Lung (tissue), 11 donors: ENCODE measurements at regions not wholly inside any gene's neighbourhood (a gene's known extent, or its start where the extent isn't known, plus 50 kb on each side); places are given as distances from the start of the nearest gene placed in this dataset.

Experiments used
- ATAC-seq: fragments of 200-7000 bp; cut with Tn5 transposase; one replicate; pipeline ENCODE4 v1.9.1; 2020; ENCODE audit warnings: moderate number of reproducible peaks; ENCODE audit not compliant: insufficient read depth, low FRiP score
- DNase-seq, 3 donors: peaks; one replicate each; pipeline ENCODE4 v3.0.0-alpha.2; 2013 to 2017
- H3K27ac ChIP-seq, 2 donors: one replicate each; pipeline ENCODE4 v1.5.1; 2013; ENCODE audit warnings: mild to moderate bottlenecking in 2 of 2, moderate library complexity in 2 of 2, control low read depth in 1 of 2, inconsistent platforms in 1 of 2, low read depth in 1 of 2, low read length in 1 of 2
- H3K27me3 ChIP-seq, 3 donors: one replicate each; pipeline ENCODE4 v1.5.1; 2013; ENCODE audit warnings: low read length in 2 of 3; ENCODE audit not compliant: control insufficient read depth in 3 of 3, insufficient read depth in 3 of 3
- H3K36me3 ChIP-seq, 4 donors: one replicate each; pipeline ENCODE4 v1.5.1; 2013; ENCODE audit warnings: low read length in 4 of 4, mild to moderate bottlenecking in 1 of 4, moderate library complexity in 1 of 4; ENCODE audit not compliant: control insufficient read depth in 4 of 4, insufficient read depth in 4 of 4
- H3K4me1 ChIP-seq, 5 donors: one replicate each; pipeline ENCODE4 v1.5.1; 2013; ENCODE audit warnings: low read length in 5 of 5, mild to moderate bottlenecking in 2 of 5, moderate library complexity in 1 of 5; ENCODE audit not compliant: control insufficient read depth in 5 of 5, insufficient read depth in 5 of 5
- H3K4me3 ChIP-seq: one replicate; pipeline ENCODE4 v1.5.1; 2013; ENCODE audit warnings: mild to moderate bottlenecking, control low read depth, moderate library complexity
- H3K9ac ChIP-seq, 2 donors: one replicate each; pipeline ENCODE4 v1.5.1; 2013; ENCODE audit warnings: low read length in 2 of 2, control low read depth in 1 of 2; ENCODE audit not compliant: insufficient read depth in 1 of 2
- H3K9me3 ChIP-seq, 4 donors: one replicate each; pipeline ENCODE4 v1.5.1; 2013; ENCODE audit warnings: low read length in 3 of 4, mild to moderate bottlenecking in 1 of 4, moderate library complexity in 1 of 4; ENCODE audit not compliant: control insufficient read depth in 4 of 4, insufficient read depth in 3 of 4
- WGBS, 2 donors: extraction: QIAGEN DNeasy Blood & Tissue Kit; methylation state at CpG; one replicate each; pipeline ENCODE4 v1.1.7; 2013; 5-methylcytosine and 5-hydroxymethylcytosine counted together
- TF ChIP-seq, protein P1 (sequence below): IDR thresholded peaks from 2 replicates; pipeline ENCODE4 v1.5.1; 2012; ENCODE audit warnings: mild to moderate bottlenecking; ENCODE audit errors: control extremely low read depth, extremely low read depth
- donor health status: control.
- donor health status: control.
- donor health status: Bipolar disorder and iron deficiency.
- donor health status: healthy.
- donor health status: DM: yes; HTN: yes; CAD: no.

DNA sequence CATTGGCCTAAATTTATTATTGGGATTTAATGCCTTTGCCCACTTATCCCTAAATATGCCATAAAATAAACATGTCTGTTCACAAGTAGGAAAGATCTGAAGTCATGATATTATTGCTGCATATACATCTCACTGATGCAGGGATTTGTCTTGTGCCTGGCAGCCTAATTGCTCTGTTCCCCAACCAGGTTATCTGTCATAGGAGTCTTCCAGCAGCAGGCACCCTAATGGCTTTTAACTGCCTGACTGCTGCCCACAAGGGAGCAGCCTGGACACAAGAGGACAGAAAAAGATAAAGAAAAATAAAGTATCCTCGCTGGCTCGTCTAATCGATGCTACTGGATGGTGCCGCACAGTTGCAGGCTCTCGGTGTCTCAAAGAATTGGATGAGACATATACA lies 337.6 kb upstream of the FAR2 start:
- Histone ChIP-seq H3K27ac (no peak overlapping the region), H3K9ac (no peak overlapping the region), H3K36me3 (no peaks in the 10 kb centered on the region), H3K9me3 (no peaks in the 10 kb centered on the region), H3K27me3 (no peaks in the 10 kb centered on the region), H3K4me1 (no peaks in the 10 kb centered on the region), H3K4me3 (no peak overlapping the region)
- ATAC-seq (no peak), DNase-seq (no peak)
- TF ChIP-seq, protein P1, sequence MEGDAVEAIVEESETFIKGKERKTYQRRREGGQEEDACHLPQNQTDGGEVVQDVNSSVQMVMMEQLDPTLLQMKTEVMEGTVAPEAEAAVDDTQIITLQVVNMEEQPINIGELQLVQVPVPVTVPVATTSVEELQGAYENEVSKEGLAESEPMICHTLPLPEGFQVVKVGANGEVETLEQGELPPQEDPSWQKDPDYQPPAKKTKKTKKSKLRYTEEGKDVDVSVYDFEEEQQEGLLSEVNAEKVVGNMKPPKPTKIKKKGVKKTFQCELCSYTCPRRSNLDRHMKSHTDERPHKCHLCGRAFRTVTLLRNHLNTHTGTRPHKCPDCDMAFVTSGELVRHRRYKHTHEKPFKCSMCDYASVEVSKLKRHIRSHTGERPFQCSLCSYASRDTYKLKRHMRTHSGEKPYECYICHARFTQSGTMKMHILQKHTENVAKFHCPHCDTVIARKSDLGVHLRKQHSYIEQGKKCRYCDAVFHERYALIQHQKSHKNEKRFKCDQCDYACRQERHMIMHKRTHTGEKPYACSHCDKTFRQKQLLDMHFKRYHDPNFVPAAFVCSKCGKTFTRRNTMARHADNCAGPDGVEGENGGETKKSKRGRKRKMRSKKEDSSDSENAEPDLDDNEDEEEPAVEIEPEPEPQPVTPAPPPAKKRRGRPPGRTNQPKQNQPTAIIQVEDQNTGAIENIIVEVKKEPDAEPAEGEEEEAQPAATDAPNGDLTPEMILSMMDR = no peak
- 81 to 93% methylated on average over 5 of the region's 5 CpGs for WGBS, 2 donors

DNA sequence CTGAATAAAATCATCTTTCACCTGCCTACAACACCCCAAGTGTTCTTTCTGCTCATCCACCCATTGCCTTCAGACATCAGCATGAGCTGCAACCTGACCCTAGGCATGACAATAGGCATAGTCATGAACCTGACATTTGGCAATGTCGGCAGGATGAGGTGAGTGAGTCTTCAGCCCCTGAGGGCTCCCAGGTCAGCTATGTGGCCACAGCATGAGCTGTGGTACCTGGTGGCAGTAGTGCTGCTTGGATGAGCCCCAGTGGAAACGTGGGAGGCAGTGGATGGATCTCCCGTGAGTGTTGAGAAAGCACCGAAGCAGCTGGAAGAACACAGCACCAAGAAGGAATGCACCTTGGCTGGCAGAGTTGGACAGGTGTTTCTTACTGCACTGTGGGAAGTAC lies 334.8 kb upstream of the FAR2 start:
- Histone ChIP-seq H3K9me3 (no peaks in the 10 kb centered on the region), H3K9ac (no peak overlapping the region), H3K4me3 (no peak overlapping the region), H3K27ac (no peak overlapping the region), H3K4me1 (no peaks in the 10 kb centered on the region), H3K27me3 (no peaks in the 10 kb centered on the region), H3K36me3 (no peaks in the 10 kb centered on the region)
- 80 to 88% methylated on average over 4 of the region's 4 CpGs for WGBS, 2 donors
- no peak for ATAC-seq
- TF ChIP-seq, protein P1 = no peak
- no peak for DNase-seq

GRCh38 chr12:28817524-28817923 lies 331.6 kb upstream of the FAR2 start:
- ATAC-seq (no peak), DNase-seq (no peak)
- Histone ChIP-seq H3K4me3 (no peak overlapping the region), H3K36me3 (no peaks in the 10 kb centered on the region), H3K9me3 (no peaks in the 10 kb centered on the region), H3K9ac (no peak overlapping the region), H3K27me3 (no peaks in the 10 kb centered on the region), H3K4me1 (no peaks in the 10 kb centered on the region), H3K27ac (no peak overlapping the region)
- 83 to 94% methylated on average over 7 of the region's 7 CpGs for WGBS, 2 donors
- TF ChIP-seq, protein P1 = no peak

GRCh38 chr12:28824193-28824846 lies 324.8 kb upstream of the FAR2 start:
- ATAC-seq (no peak), DNase-seq (peak in 2 of 3 donors; percentile 13 to 16)
- no peaks in the 10 kb centered on the region for H3K4me1 ChIP-seq
- H3K27ac ChIP-seq = no peak overlapping the region
- H3K36me3 ChIP-seq = no peaks in the 10 kb centered on the region
- H3K4me3 ChIP-seq = no peak overlapping the region
- H3K9ac ChIP-seq = no peak overlapping the region
- H3K9me3 ChIP-seq = no peaks in the 10 kb centered on the region
- TF ChIP-seq, protein P1 = no peak
- 78 to 91% methylated on average over 2 of the region's 2 CpGs for WGBS, 2 donors
- H3K27me3 ChIP-seq = no peaks in the 10 kb centered on the region
